Uterus (tissue), 2 donors: ENCODE measurements at regions not wholly inside any gene's neighbourhood (a gene's known extent, or its start where the extent isn't known, plus 50 kb on each side); places are given as distances from the start of the nearest gene placed in this dataset.
"Not testable (repeated sequence)": the region's sequence is repeated elsewhere in the genome, so short reads cannot be mapped to it uniquely, and the experiment has no call there.

ENCODE experiments used
- POLR2A ChIP-seq, 2 donors: fragments of 450-650 bp; IDR thresholded peaks; one replicate each; pipeline ENCODE4 v1.6.1; 2016; ENCODE audit warnings: antibody characterized with exemption in 2 of 2, mild to moderate bottlenecking in 1 of 2, moderate library complexity in 1 of 2
- TF ChIP-seq, protein P1 (sequence below), 4 experiments: fragments of 200-600 bp in 2 of 4; fragments of 450-650 bp in 2 of 4; sonication (generic) in 2 of 4; IDR thresholded peaks; one replicate each; pipeline ENCODE4 v1.5.1; 2016 to 2019; ENCODE audit warnings: antibody characterized with exemption in 4 of 4, mild to moderate bottlenecking in 2 of 4, moderate library complexity in 1 of 4

DNA sequence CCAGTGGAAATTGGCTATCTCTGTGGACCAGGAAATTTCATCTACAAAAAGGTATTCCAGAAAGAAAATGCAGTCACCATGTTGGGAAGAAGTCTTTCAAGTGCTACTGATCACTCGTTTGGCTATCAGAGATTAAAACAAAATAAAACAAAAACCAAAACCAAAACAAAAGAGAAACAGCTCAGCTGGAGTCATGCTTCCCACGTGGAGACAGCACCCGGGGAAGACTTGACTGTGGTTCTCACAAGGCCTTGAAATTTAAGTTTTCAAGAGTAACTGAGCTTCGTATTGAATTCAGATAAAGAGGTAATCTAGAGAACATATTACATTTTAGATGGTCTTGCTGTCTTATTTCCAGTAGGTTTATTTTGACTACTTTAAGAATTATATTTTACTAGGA lies 2264.5 kb downstream of the ARAP2 start:
- TF ChIP-seq, protein P1, sequence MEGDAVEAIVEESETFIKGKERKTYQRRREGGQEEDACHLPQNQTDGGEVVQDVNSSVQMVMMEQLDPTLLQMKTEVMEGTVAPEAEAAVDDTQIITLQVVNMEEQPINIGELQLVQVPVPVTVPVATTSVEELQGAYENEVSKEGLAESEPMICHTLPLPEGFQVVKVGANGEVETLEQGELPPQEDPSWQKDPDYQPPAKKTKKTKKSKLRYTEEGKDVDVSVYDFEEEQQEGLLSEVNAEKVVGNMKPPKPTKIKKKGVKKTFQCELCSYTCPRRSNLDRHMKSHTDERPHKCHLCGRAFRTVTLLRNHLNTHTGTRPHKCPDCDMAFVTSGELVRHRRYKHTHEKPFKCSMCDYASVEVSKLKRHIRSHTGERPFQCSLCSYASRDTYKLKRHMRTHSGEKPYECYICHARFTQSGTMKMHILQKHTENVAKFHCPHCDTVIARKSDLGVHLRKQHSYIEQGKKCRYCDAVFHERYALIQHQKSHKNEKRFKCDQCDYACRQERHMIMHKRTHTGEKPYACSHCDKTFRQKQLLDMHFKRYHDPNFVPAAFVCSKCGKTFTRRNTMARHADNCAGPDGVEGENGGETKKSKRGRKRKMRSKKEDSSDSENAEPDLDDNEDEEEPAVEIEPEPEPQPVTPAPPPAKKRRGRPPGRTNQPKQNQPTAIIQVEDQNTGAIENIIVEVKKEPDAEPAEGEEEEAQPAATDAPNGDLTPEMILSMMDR (IDR thresholded peaks at IDR 0.05), result not testable (repeated sequence)
- not testable (repeated sequence) for TF ChIP-seq POLR2A (IDR thresholded peaks at IDR 0.05)
